ENCODE measurements at regions not wholly inside any gene's neighbourhood (a gene's known extent, or its start where the extent isn't known, plus 50 kb on each side); places are given as distances from the start of the nearest gene placed in this dataset.

GRCh38 chr16:62872339-62872738 lies 836.1 kb upstream of the CDH8 start:
- TF ChIP-seq CTCF (conservative IDR thresholded peaks at IDR 0.05; ENCODE audit: control insufficient read depth, insufficient read depth, low read depth, low read length) = no peak
- no peak overlapping the region for H3K4me3 ChIP-seq (ENCODE audit: control insufficient read depth, low read depth, low read length)
- DNase-seq (ENCODE audit: low read depth) = no peak

- DNase-seq (ENCODE audit: low read depth) = no peak
- no peak overlapping the region for H3K4me3 ChIP-seq (ENCODE audit: control insufficient read depth, low read depth, low read length)
- TF ChIP-seq CTCF (conservative IDR thresholded peaks at IDR 0.05; ENCODE audit: control insufficient read depth, insufficient read depth, low read depth, low read length) = no peak
Measured at GRCh38 chr16:62870554-62870953, 834.3 kb upstream of the CDH8 start.

- TF ChIP-seq CTCF (conservative IDR thresholded peaks at IDR 0.05; ENCODE audit: control insufficient read depth, insufficient read depth, low read depth, low read length) = no peak
- no peak for DNase-seq (ENCODE audit: low read depth)
- no peak overlapping the region for H3K4me3 ChIP-seq (ENCODE audit: control insufficient read depth, low read depth, low read length)
Measured at GRCh38 chr16:62869837-62870236, 833.6 kb upstream of the CDH8 start.

GRCh38 chr16:62863139-62863538 lies 826.9 kb upstream of the CDH8 start:
- H3K4me3 ChIP-seq (ENCODE audit: control insufficient read depth, low read depth, low read length) = no peak overlapping the region
- TF ChIP-seq CTCF (conservative IDR thresholded peaks at IDR 0.05; ENCODE audit: control insufficient read depth, insufficient read depth, low read depth, low read length) = no peak
- no peak for DNase-seq (ENCODE audit: low read depth)

- no peak overlapping the region for H3K4me3 ChIP-seq (ENCODE audit: control insufficient read depth, low read depth, low read length)
- no peak for DNase-seq (ENCODE audit: low read depth)
- TF ChIP-seq CTCF (conservative IDR thresholded peaks at IDR 0.05; ENCODE audit: control insufficient read depth, insufficient read depth, low read depth, low read length) = no peak
Measured at GRCh38 chr16:62853887-62854286, 817.6 kb upstream of the CDH8 start.

GRCh38 chr16:62846399-62847057 lies 810.3 kb upstream of the CDH8 start:
- H3K4me3 ChIP-seq (ENCODE audit: control insufficient read depth, low read depth, low read length) = no peak overlapping the region
- TF ChIP-seq CTCF (conservative IDR thresholded peaks at IDR 0.05; ENCODE audit: control insufficient read depth, insufficient read depth, low read depth, low read length) = no peak
- no peak for DNase-seq (ENCODE audit: low read depth)

- H3K4me3 ChIP-seq (ENCODE audit: control insufficient read depth, low read depth, low read length) = no peak overlapping the region
- TF ChIP-seq CTCF (conservative IDR thresholded peaks at IDR 0.05; ENCODE audit: control insufficient read depth, insufficient read depth, low read depth, low read length) = no peak
- no peak for DNase-seq (ENCODE audit: low read depth)
Measured at GRCh38 chr16:62832214-62832613, 796.0 kb upstream of the CDH8 start.
